IMR-90 (cell line): ENCODE measurements at regions not wholly inside any gene's neighbourhood (a gene's known extent, or its start where the extent isn't known, plus 50 kb on each side); places are given as distances from the start of the nearest gene placed in this dataset.

Source experiments
- ATAC-seq: fragments of 200-7000 bp; cut with Tn5 transposase; 2 replicates; pipeline ENCODE4 v1.9.1; 2020; ENCODE audit warnings: low read depth, mild to moderate bottlenecking, moderate library complexity
- BruUV-seq: library from RNA; stranded (reverse); fragments of 400-500 nt; replicated peaks from 2 replicates; lab custom pipeline; 2021; lab: Mats Ljungman, UMichigan
- CTCF ChIA-PET: fragments of 300-600 bp; formaldehyde crosslinking; extraction: SDS; loops from one replicate; lab custom pipeline; 2021; ENCODE audit warnings: antibody characterized with exemption; lab: Yijun Ruan, JAX
- POLR2A ChIA-PET: fragments of 300-600 bp; sonication (Branson Sonifier 250); formaldehyde crosslinking; loops from one replicate; lab custom pipeline; 2022; ENCODE audit warnings: antibody characterized with exemption; ENCODE audit not compliant: unreplicated experiment; lab: Charles Lee
- DNase-seq: peaks from one replicate; pipeline ENCODE4 v3.0.0; 2013
- H2AFZ ChIP-seq: replicated peaks from 2 replicates; pipeline ENCODE3; 2013; ENCODE audit warnings: low read length, mild to moderate bottlenecking; ENCODE audit not compliant: poor library complexity
- H2AK5ac ChIP-seq: 2 replicates; pipeline ENCODE4 v1.6.1; 2013; ENCODE audit warnings: low read depth, low read length, inconsistent platforms
- H2AK9ac ChIP-seq: replicated peaks from 2 replicates; pipeline ENCODE3; 2013; ENCODE audit warnings: mild to moderate bottlenecking, low read depth, low read length, moderate library complexity; ENCODE audit not compliant: poor library complexity
- H2BK120ac ChIP-seq: 2 replicates; pipeline ENCODE4 v1.6.1; 2013; ENCODE audit warnings: low read depth, low read length, inconsistent platforms
- H2BK15ac ChIP-seq: 3 replicates; pipeline ENCODE4 v1.6.1; 2013; ENCODE audit warnings: low read depth, low read length, inconsistent platforms
- H2BK20ac ChIP-seq: 2 replicates; pipeline ENCODE4 v1.6.1; 2013; ENCODE audit warnings: low read depth, mild to moderate bottlenecking, inconsistent platforms, low read length, moderate library complexity
- H2BK5ac ChIP-seq: 2 replicates; pipeline ENCODE4 v1.6.1; 2013; ENCODE audit warnings: mild to moderate bottlenecking, low read depth, low read length, inconsistent platforms; ENCODE audit not compliant: poor library complexity, severe bottlenecking
- H3K14ac ChIP-seq: replicated peaks from 2 replicates; pipeline ENCODE4 v1.6.1; 2013; ENCODE audit warnings: low read depth, low read length, inconsistent platforms
- H3K18ac ChIP-seq: 2 replicates; pipeline ENCODE4 v1.6.1; 2013; ENCODE audit warnings: low read depth, low read length, control low read depth
- H3K23ac ChIP-seq: 2 replicates; pipeline ENCODE4 v1.6.1; 2013; ENCODE audit warnings: low read depth, low read length, inconsistent platforms
- H3K27ac ChIP-seq: 2 replicates; pipeline ENCODE4 v1.5.1; 2013; ENCODE audit warnings: mild to moderate bottlenecking, control low read depth, low read length; ENCODE audit not compliant: insufficient read depth
- H3K27me3 ChIP-seq: 2 replicates; pipeline ENCODE4 v1.6.1; 2013; ENCODE audit warnings: low read length; ENCODE audit not compliant: control insufficient read depth, insufficient read depth
- H3K36me3 ChIP-seq: 2 replicates; pipeline ENCODE4 v1.6.1; 2013; ENCODE audit warnings: low read length, mixed read lengths; ENCODE audit not compliant: control insufficient read depth, insufficient read depth
- H3K4ac ChIP-seq: 2 replicates; pipeline ENCODE4 v1.6.1; 2013; ENCODE audit warnings: low read depth, low read length, inconsistent platforms
- H3K4me1 ChIP-seq: 2 replicates; pipeline ENCODE4 v1.6.1; 2013; ENCODE audit warnings: low read length, mixed read lengths; ENCODE audit not compliant: control insufficient read depth, insufficient read depth
- H3K4me2 ChIP-seq: 2 replicates; pipeline ENCODE4 v1.6.1; 2013; ENCODE audit warnings: low read depth, mild to moderate bottlenecking, control low read depth, low read length, moderate library complexity
- H3K4me3 ChIP-seq: 2 replicates; pipeline ENCODE4 v1.5.1; 2013; ENCODE audit warnings: low read depth, mild to moderate bottlenecking, control low read depth, low read length, moderate library complexity; ENCODE audit not compliant: insufficient read depth
- H3K56ac ChIP-seq: 2 replicates; pipeline ENCODE4 v1.6.1; 2013; ENCODE audit warnings: low read length, inconsistent platforms; ENCODE audit not compliant: insufficient read depth; ENCODE audit errors: extremely low read depth
- H3K79me1 ChIP-seq, 2 experiments: 2 replicates each; pipeline ENCODE4 v1.6.1; 2013; ENCODE audit warnings: low read length in 2 of 2, inconsistent platforms in 1 of 2, low read depth in 1 of 2
- H3K9ac ChIP-seq: 2 replicates; pipeline ENCODE4 v1.6.1; 2013; ENCODE audit warnings: low read depth, low read length, control low read depth
- H3K9me1 ChIP-seq: 2 replicates; pipeline ENCODE4 v1.6.1; 2013; ENCODE audit warnings: low read length, inconsistent platforms; ENCODE audit not compliant: insufficient read depth
- H3K9me3 ChIP-seq: 2 replicates; pipeline ENCODE4 v1.6.1; 2013; ENCODE audit warnings: low read length; ENCODE audit not compliant: control insufficient read depth, insufficient read depth
- H4K20me1 ChIP-seq: 2 replicates; pipeline ENCODE4 v1.6.1; 2013; ENCODE audit warnings: low read length, inconsistent platforms; ENCODE audit not compliant: insufficient read depth
- H4K5ac ChIP-seq: 2 replicates; pipeline ENCODE4 v1.6.1; 2013; ENCODE audit warnings: mild to moderate bottlenecking, low read depth, low read length, control low read depth
- H4K8ac ChIP-seq, 2 experiments: 2 replicates each; pipeline ENCODE4 v1.6.1; 2013; ENCODE audit warnings: low read depth in 2 of 2, low read length in 2 of 2, control low read depth in 1 of 2, inconsistent platforms in 1 of 2
- H4K91ac ChIP-seq: 2 replicates; pipeline ENCODE4 v1.6.1; 2013; ENCODE audit warnings: low read depth, low read length, inconsistent platforms; ENCODE audit not compliant: insufficient read depth
- BHLHE40 ChIP-seq: fragments of 150-350 bp; IDR thresholded peaks from 2 replicates; pipeline ENCODE4 v1.6.1; 2016; ENCODE audit warnings: mild to moderate bottlenecking, low read depth, low read length
- CEBPB ChIP-seq: IDR thresholded peaks from 2 replicates; pipeline ENCODE4 v1.6.1; 2012; ENCODE audit warnings: low read depth, low read length, improper control_type of control experiment
- MAFK ChIP-seq: IDR thresholded peaks from 2 replicates; pipeline ENCODE4 v1.6.1; 2012; ENCODE audit warnings: low read depth, low read length, improper control_type of control experiment
- WGBS, 2 experiments: methylation state at CpG; one replicate each; pipeline versions ENCODE4 v1.1.5 to v1.1.7; 2013; ENCODE audit warnings: missing lambda C conversion rate in 2 of 2; ENCODE audit not compliant: insufficient read length in 1 of 2; ENCODE audit errors: extremely low coverage in 2 of 2; 5-methylcytosine and 5-hydroxymethylcytosine counted together
- dilution Hi-C: fragments of 300-500 bp; cut with HindIII; formaldehyde crosslinking; loops from one replicate; pipeline ENCODE4 v1.14.3; 2018; ENCODE audit warnings: low sequenced_read_pairs; ENCODE audit not compliant: unreplicated experiment
- in situ Hi-C: fragments of 300-500 bp; cut with MboI; formaldehyde crosslinking; loops from 3 replicates; pipeline ENCODE4 v1.14.3; 2019; ENCODE audit warnings: low sequenced_read_pairs, inconsistent platforms, mixed read lengths
- intact Hi-C: fragments of 100-400 bp; cut with micrococcal nuclease; formaldehyde crosslinking; loops from 2 replicates; pipeline ENCODE4 v1.10.0; 2022

- no peaks in the 10 kb centered on the region for H3K79me1 ChIP-seq
- no CpG with 5 or more reads among the region's 1 CpG for WGBS, 2 experiments
These were observed 724.8 kb downstream of the INHBA start for GRCh38 chr7:40978047-40978446.

More at GRCh38 chr7:40978047-40978446, 724.8 kb downstream of the INHBA start:
- BruUV-seq = no TSS peak
- Histone ChIP-seq H3K4me3 (no peak overlapping the region), H4K91ac (no peak overlapping the region), H2BK120ac (no peak overlapping the region), H3K27ac (no peak overlapping the region), H2BK20ac (no peak overlapping the region), H4K5ac (no peak overlapping the region), H3K23ac (no peak overlapping the region), H2AK9ac (no peak overlapping the region), H2AFZ (no peak overlapping the region), H3K36me3 (no peaks in the 10 kb centered on the region), H3K14ac (no peak overlapping the region), H2AK5ac (no peak overlapping the region), H3K56ac (no peak overlapping the region), H2BK15ac (no peak overlapping the region), H2BK5ac (no peak overlapping the region), H3K9ac (no peak overlapping the region), H3K27me3 (peaks cover 2% of the 10 kb centered on the region; the same call in 1 of the 2 replicates), H4K20me1 (no peaks in the 10 kb centered on the region), H4K8ac (no peak overlapping the region), H3K4ac (no peak overlapping the region), H3K4me2 (no peak overlapping the region), H3K4me1 (no peaks in the 10 kb centered on the region), H3K9me1 (no peaks in the 10 kb centered on the region), H3K9me3 (no peaks in the 10 kb centered on the region; the same call in 1 of the 2 replicates), H3K18ac (no peak overlapping the region)
- DNase-seq (no peak), ATAC-seq (no peak)
- POLR2A ChIA-PET = no interaction called here
- no peak for TF ChIP-seq CEBPB
- no peak for TF ChIP-seq MAFK
- TF ChIP-seq BHLHE40 = no peak
- CTCF ChIA-PET = no interaction called here
- intact Hi-C loops (no loop called here), dilution Hi-C loops (no loop called here), in situ Hi-C loops (no loop called here)
